ENCODE measurements at regions not wholly inside any gene's neighbourhood (a gene's known extent, or its start where the extent isn't known, plus 50 kb on each side); places are given as distances from the start of the nearest gene placed in this dataset.

DNA sequence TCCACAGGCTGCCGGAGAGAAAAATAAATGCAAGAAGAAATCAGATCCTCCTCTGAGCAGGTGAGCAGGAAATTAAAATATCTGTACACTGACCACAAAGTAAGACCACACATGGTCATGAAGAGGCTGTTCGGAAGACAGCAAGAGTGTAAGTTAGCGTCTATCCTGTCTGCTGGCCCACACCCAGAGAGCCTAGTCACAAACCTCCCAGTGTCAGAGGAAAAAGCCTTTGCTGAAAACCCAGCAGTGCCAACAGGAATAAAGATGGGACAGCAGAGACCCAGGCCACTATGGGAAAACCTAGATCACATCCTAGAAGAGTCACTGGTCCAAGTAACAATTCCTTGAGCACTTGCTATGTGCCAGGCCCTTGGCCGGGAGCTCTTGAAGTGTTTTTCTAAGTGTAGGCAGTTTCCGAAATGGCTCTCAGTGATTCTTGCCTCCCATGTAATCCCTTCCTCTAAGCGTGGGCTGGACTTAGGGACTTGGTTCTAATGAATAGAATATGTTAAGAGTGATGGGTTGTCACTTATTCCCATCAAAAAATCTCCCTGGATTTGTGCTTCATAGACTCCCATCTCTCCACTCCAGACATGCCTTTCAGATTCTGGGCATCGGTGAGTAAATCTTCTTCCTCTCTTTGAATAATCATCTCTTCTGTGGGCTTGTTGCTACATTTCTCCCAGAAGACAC is 110.9 kb upstream of the PKDCC start:
- no peak for TF ChIP-seq EZH2 (IDR thresholded peaks at IDR 0.05; ENCODE audit: low read depth)
- TF ChIP-seq CTCF (conservative IDR thresholded peaks at IDR 0.05): no peak

Data from PC-9 (cell line).